ENCODE measurements at regions not wholly inside any gene's neighbourhood (a gene's known extent, or its start where the extent isn't known, plus 50 kb on each side); places are given as distances from the start of the nearest gene placed in this dataset.

Small RNA genes lying in the stretch of these regions (microRNA-seq; reads per million reads assigned to microRNA genes)
- gene MIR4283-1 (ENCODE audit: borderline microRNAs expressed in 2 of 2) = 0 reads per million in 2 donors
